ENCODE measurements at regions not wholly inside any gene's neighbourhood (a gene's known extent, or its start where the extent isn't known, plus 50 kb on each side); places are given as distances from the start of the nearest gene placed in this dataset.

GRCh38 chr5:85479849-85480248 lies 1095.2 kb upstream of the EDIL3 start:
- TF ChIP-seq ZNF407 (CRISPR knock-in tag; IDR thresholded peaks at IDR 0.05; ENCODE audit: not compliant biosample characterization) (no peak), CHD2 (IDR thresholded peaks at IDR 0.05; ENCODE audit: low read depth, low read length) (no peak), XRCC5 (optimal IDR thresholded peaks at IDR 0.05; ENCODE audit: low read length) (no peak), RAD21 (CRISPR knock-in tag; IDR thresholded peaks at IDR 0.05) (no peak), MXD3 (CRISPR knock-in tag; IDR thresholded peaks at IDR 0.05) (no peak), DPF2 (CRISPR knock-in tag; IDR thresholded peaks at IDR 0.05; ENCODE audit: borderline replicate concordance, low read depth) (no peak), DRAP1 (CRISPR knock-in tag; IDR thresholded peaks at IDR 0.05) (no peak), ZNF660 (CRISPR knock-in tag; IDR thresholded peaks at IDR 0.05; ENCODE audit: borderline replicate concordance, low read depth) (no peak), PLRG1 (conservative IDR thresholded peaks at IDR 0.05) (no peak)

Data from HepG2 (cell line).